ENCODE measurements at regions not wholly inside any gene's neighbourhood (a gene's known extent, or its start where the extent isn't known, plus 50 kb on each side); places are given as distances from the start of the nearest gene placed in this dataset.

- TF ChIP-seq POLR2A (IDR thresholded peaks at IDR 0.05): no peak
- no peak for TF ChIP-seq CTCF (IDR thresholded peaks at IDR 0.05)
Measured at GRCh38 chr13:78981913-78982312, 323.0 kb upstream of the OBI1 start.
